H1 (cell line): ENCODE measurements at regions not wholly inside any gene's neighbourhood (a gene's known extent, or its start where the extent isn't known, plus 50 kb on each side); places are given as distances from the start of the nearest gene placed in this dataset.

ENCODE experiments used
- CTCF ChIA-PET: fragments of 300-600 bp; sonication (Branson Sonifier 250); formaldehyde crosslinking; loops from one replicate; lab custom pipeline; 2021; ENCODE audit not compliant: partially characterized antibody; lab: Charles Lee
- POLR2A ChIA-PET: fragments of 300-600 bp; sonication (Branson Sonifier 250); formaldehyde crosslinking; loops from one replicate; lab custom pipeline; 2021; ENCODE audit warnings: inconsistent platforms; ENCODE audit not compliant: partially characterized antibody; lab: Charles Lee
- DNase-seq, 2 experiments: peaks; one replicate each; pipeline versions ENCODE4 v3.0.0 to v3.0.0-alpha.2; 2010 to 2022; ENCODE audit warnings: low spot score in 2 of 2, low read depth in 1 of 2, mixed read lengths in 1 of 2
- FAIRE-seq: peaks from 2 replicates; lab custom pipeline; 2011; peaks lifted over from hg19 to GRCh38; lab: Jason Lieb, UNC
- H2AFZ ChIP-seq: 2 replicates; pipeline ENCODE4 v1.8.1; 2012; ENCODE audit warnings: low read length, inconsistent platforms
- H2AK5ac ChIP-seq: 2 replicates; pipeline ENCODE4 v1.6.1; 2013; ENCODE audit warnings: low read depth, low read length
- H2BK120ac ChIP-seq: replicated peaks from 2 replicates; pipeline ENCODE3; 2013; ENCODE audit warnings: low read depth, low read length, inconsistent platforms
- H2BK12ac ChIP-seq: 2 replicates; pipeline ENCODE4 v1.6.1; 2013; ENCODE audit warnings: low read depth, low read length
- H2BK15ac ChIP-seq: 2 replicates; pipeline ENCODE4 v1.6.1; 2013; ENCODE audit warnings: low read length
- H2BK20ac ChIP-seq: 2 replicates; pipeline ENCODE4 v1.6.1; 2013; ENCODE audit warnings: low read length
- H2BK5ac ChIP-seq: 2 replicates; pipeline ENCODE4 v1.6.1; 2013; ENCODE audit warnings: low read depth, low read length
- H3K14ac ChIP-seq: 2 replicates; pipeline ENCODE4 v1.6.1; 2013; ENCODE audit warnings: inconsistent platforms; ENCODE audit not compliant: insufficient read length
- H3K18ac ChIP-seq: 2 replicates; pipeline ENCODE4 v1.6.1; 2013; ENCODE audit warnings: low read length; ENCODE audit errors: extremely low read depth
- H3K23ac ChIP-seq: 2 replicates; pipeline ENCODE4 v1.6.1; 2013; ENCODE audit warnings: inconsistent platforms; ENCODE audit not compliant: insufficient read length
- H3K23me2 ChIP-seq: 2 replicates; pipeline ENCODE4 v1.6.1; 2013; ENCODE audit warnings: low read depth, low read length
- H3K27ac ChIP-seq: 2 replicates; pipeline ENCODE4 v1.6.1; 2011; ENCODE audit warnings: low read depth, low read length, inconsistent platforms
- H3K27me3 ChIP-seq, 4 experiments: replicated peaks in 1 of 4; 1 replicate in 1 of 4; 2 replicates in 3 of 4; pipeline versions ENCODE4 v1.6.1 to v1.8.1; 2011 to 2013; ENCODE audit warnings: low read length in 3 of 4, mild to moderate bottlenecking in 3 of 4, inconsistent platforms in 2 of 4, mixed read lengths in 2 of 4, moderate library complexity in 1 of 4; ENCODE audit not compliant: control insufficient read depth in 3 of 4, insufficient read depth in 3 of 4; ENCODE audit errors: extremely low read depth in 1 of 4
- H3K36me3 ChIP-seq, 4 experiments: 2 replicates each; pipeline versions ENCODE4 v1.6.1 to v1.8.1; 2011 to 2013; ENCODE audit warnings: mild to moderate bottlenecking in 4 of 4, low read length in 3 of 4, moderate library complexity in 2 of 4, control low read depth in 1 of 4, inconsistent platforms in 1 of 4; ENCODE audit not compliant: insufficient read depth in 4 of 4, control insufficient read depth in 2 of 4
- H3K4ac ChIP-seq: replicated peaks from 2 replicates; pipeline ENCODE3; 2013; ENCODE audit warnings: low read length, low read depth, mixed read lengths, inconsistent platforms; ENCODE audit not compliant: insufficient read length
- H3K4me1 ChIP-seq, 4 experiments: replicated peaks in 1 of 4; 1 replicate in 1 of 4; 2 replicates in 3 of 4; pipeline versions ENCODE4 v1.6.1 to v1.8.1; 2011 to 2013; ENCODE audit warnings: low read length in 3 of 4, inconsistent platforms in 2 of 4, mixed read lengths in 1 of 4; ENCODE audit not compliant: insufficient read depth in 4 of 4, control insufficient read depth in 3 of 4
- H3K4me2 ChIP-seq, 2 experiments: 2 replicates each; pipeline versions ENCODE4 v1.6.1 to v1.8.1; 2011 to 2013; ENCODE audit warnings: low read depth in 2 of 2, low read length in 2 of 2, control low read depth in 1 of 2, inconsistent platforms in 1 of 2, mild to moderate bottlenecking in 1 of 2; ENCODE audit not compliant: insufficient read depth in 1 of 2
- H3K4me3 ChIP-seq, 4 experiments: fragments of 200-600, 300-600 bp in 1 of 4; sonication (generic), shearing (Covaris generic), sonication (Bioruptor Twin) in 1 of 4; 2 replicates each; pipeline versions ENCODE4 v1.5.1 to v1.8.1; 2011 to 2016; ENCODE audit warnings: low read length in 4 of 4, low read depth in 3 of 4, control low read depth in 2 of 4, inconsistent platforms in 2 of 4, mild to moderate bottlenecking in 2 of 4, mixed read lengths in 1 of 4, moderate library complexity in 1 of 4; ENCODE audit not compliant: insufficient read depth in 2 of 4; ENCODE audit errors: extremely low read depth in 1 of 4
- H3K56ac ChIP-seq: replicated peaks from 2 replicates; pipeline ENCODE3; 2013; ENCODE audit warnings: low read depth, mild to moderate bottlenecking, mixed read lengths, low read length, inconsistent platforms; ENCODE audit not compliant: insufficient read length
- H3K79me1 ChIP-seq: 2 replicates; pipeline ENCODE4 v1.6.1; 2013; ENCODE audit warnings: low read depth, low read length, control low read depth
- H3K79me2 ChIP-seq, 2 experiments: 2 replicates each; pipeline versions ENCODE4 v1.6.1 to v1.8.1; 2012 to 2013; ENCODE audit warnings: low read length in 2 of 2, mild to moderate bottlenecking in 2 of 2, inconsistent platforms in 1 of 2; ENCODE audit not compliant: insufficient read depth in 2 of 2, control insufficient read depth in 1 of 2
- H3K9ac ChIP-seq, 4 experiments: replicated peaks in 1 of 4; 1 replicate in 1 of 4; 2 replicates in 3 of 4; pipeline versions ENCODE4 v1.6.1 to v1.8.1; 2011 to 2013; ENCODE audit warnings: low read depth in 3 of 4, low read length in 3 of 4, control low read depth in 2 of 4, mild to moderate bottlenecking in 2 of 4, moderate library complexity in 2 of 4, inconsistent platforms in 1 of 4; ENCODE audit errors: extremely low read depth in 1 of 4
- H3K9me3 ChIP-seq, 2 experiments: 2 replicates each; pipeline versions ENCODE4 v1.6.1 to v1.8.1; 2012 to 2013; ENCODE audit warnings: mild to moderate bottlenecking in 2 of 2, moderate library complexity in 2 of 2, control low read depth in 1 of 2, inconsistent platforms in 1 of 2, low read depth in 1 of 2, low read length in 1 of 2, mixed read lengths in 1 of 2; ENCODE audit not compliant: insufficient read depth in 2 of 2
- H4K20me1 ChIP-seq, 2 experiments: replicated peaks in 1 of 2; 2 replicates each; pipeline versions ENCODE3 to v1.8.1; 2011 to 2013; ENCODE audit warnings: inconsistent platforms in 2 of 2, low read length in 2 of 2, mild to moderate bottlenecking in 1 of 2; ENCODE audit not compliant: insufficient read depth in 2 of 2, control insufficient read depth in 1 of 2
- H4K5ac ChIP-seq: 2 replicates; pipeline ENCODE4 v1.6.1; 2013; ENCODE audit warnings: low read length, low read depth, mixed read lengths, inconsistent platforms; ENCODE audit not compliant: insufficient read length
- H4K8ac ChIP-seq: 2 replicates; pipeline ENCODE4 v1.8.0; 2013; ENCODE audit warnings: mild to moderate bottlenecking, moderate library complexity, low read length, inconsistent platforms; ENCODE audit not compliant: insufficient read depth; ENCODE audit errors: extremely low read depth
- H4K91ac ChIP-seq: replicated peaks from 2 replicates; pipeline ENCODE3; 2013; ENCODE audit warnings: low read length, mixed read lengths, inconsistent platforms; ENCODE audit not compliant: insufficient read length
- ASH2L ChIP-seq: fragments of 200-600, 300-600 bp; sonication (generic); IDR thresholded peaks from one replicate; pipeline ENCODE4 v1.7.1; 2017; ENCODE audit warnings: low read length
- ATF3 ChIP-seq: IDR thresholded peaks from 2 replicates; pipeline ENCODE4 v1.6.1; 2011; ENCODE audit warnings: low read depth, mild to moderate bottlenecking, low read length; ENCODE audit not compliant: insufficient read depth
- BACH1 ChIP-seq: IDR thresholded peaks from 2 replicates; pipeline ENCODE4 v1.6.1; 2012; ENCODE audit warnings: low read length, improper control_type of control experiment
- BRCA1 ChIP-seq: IDR thresholded peaks from 2 replicates; pipeline ENCODE4 v1.6.1; 2012; ENCODE audit warnings: low read depth, low read length, improper control_type of control experiment
- CBX5 ChIP-seq: fragments of 300-800, 300-1000 bp; sonication (generic); IDR thresholded peaks from 2 replicates; pipeline ENCODE4 v1.7.1; 2016; ENCODE audit warnings: antibody characterized with exemption, low read length, low read depth
- EGR1 ChIP-seq: IDR thresholded peaks from 2 replicates; pipeline ENCODE4 v1.6.1; 2011; ENCODE audit warnings: low read depth, low read length, borderline replicate concordance
- GABPA ChIP-seq: IDR thresholded peaks from 2 replicates; pipeline ENCODE4 v1.6.1; 2011; ENCODE audit warnings: mild to moderate bottlenecking, low read length, moderate library complexity, borderline replicate concordance; ENCODE audit not compliant: insufficient read depth
- JUN ChIP-seq: IDR thresholded peaks from 2 replicates; pipeline ENCODE4 v1.6.1; 2011; ENCODE audit warnings: low read depth, mild to moderate bottlenecking, improper control_type of control experiment, low read length
- JUND ChIP-seq: IDR thresholded peaks from 2 replicates; pipeline ENCODE4 v1.6.1; 2011; ENCODE audit warnings: mild to moderate bottlenecking, improper control_type of control experiment, low read length
- MAX ChIP-seq: IDR thresholded peaks from 2 replicates; pipeline ENCODE4 v1.6.1; 2012; ENCODE audit warnings: inconsistent platforms
- NRF1 ChIP-seq: IDR thresholded peaks from 2 replicates; pipeline ENCODE4 v1.6.1; 2011; ENCODE audit warnings: mild to moderate bottlenecking, low read depth, low read length, improper control_type of control experiment
- TBP ChIP-seq: IDR thresholded peaks from 2 replicates; pipeline ENCODE4 v1.6.1; 2011; ENCODE audit warnings: low read depth, low read length, improper control_type of control experiment

GRCh38 chr7:125683156-125683555, 753.5 kb upstream of the POT1 start:
- H4K8ac ChIP-seq, result no peak overlapping the region
- ChIA-PET CTCF (no interaction called here), POLR2A (no interaction called here)
- H2BK12ac ChIP-seq, result no peak overlapping the region
- H4K5ac ChIP-seq, result no peak overlapping the region
- no peak overlapping the region for H2BK15ac ChIP-seq
- H2AK5ac ChIP-seq, result no peak overlapping the region
- H3K9ac ChIP-seq, result no peak overlapping the region
- no peak overlapping the region for H3K18ac ChIP-seq
- H2AFZ ChIP-seq, result no peak overlapping the region
- no peak overlapping the region for H3K56ac ChIP-seq
- H3K23ac ChIP-seq, result no peak overlapping the region
- H3K79me2 ChIP-seq, result no peaks in the 10 kb centered on the region
- no peak overlapping the region for H3K14ac ChIP-seq
- H2BK120ac ChIP-seq, result no peak overlapping the region
- no peak for FAIRE-seq
- H3K79me1 ChIP-seq, result no peaks in the 10 kb centered on the region
- no peak overlapping the region for H4K91ac ChIP-seq
- no peaks in the 10 kb centered on the region for H3K4me1 ChIP-seq
- no peaks in the 10 kb centered on the region for H3K27me3 ChIP-seq
- H3K4me2 ChIP-seq, result no peak overlapping the region
- H3K4ac ChIP-seq, result no peak overlapping the region
- no peaks in the 10 kb centered on the region for H4K20me1 ChIP-seq
- no peak overlapping the region for H2BK20ac ChIP-seq
- H3K27ac ChIP-seq, result no peak overlapping the region
- H2BK5ac ChIP-seq, result no peak overlapping the region
- no peaks in the 10 kb centered on the region for H3K23me2 ChIP-seq
- no peaks in the 10 kb centered on the region for H3K9me3 ChIP-seq
- no peaks in the 10 kb centered on the region for H3K36me3 ChIP-seq
- H3K4me3 ChIP-seq, result no peak overlapping the region
- DNase-seq, result no peak
- TF ChIP-seq JUND, result no peak
- TF ChIP-seq ATF3, result no peak
- no peak for TF ChIP-seq JUN
- TF ChIP-seq BRCA1, result no peak
- no peak for TF ChIP-seq GABPA
- no peak for TF ChIP-seq CBX5
- TF ChIP-seq ASH2L, result no peak
- no peak for TF ChIP-seq EGR1
- no peak for TF ChIP-seq BACH1
- no peak for TF ChIP-seq MAX
- TF ChIP-seq TBP, result no peak
- no peak for TF ChIP-seq NRF1
